ENCODE measurements at regions not wholly inside any gene's neighbourhood (a gene's known extent, or its start where the extent isn't known, plus 50 kb on each side); places are given as distances from the start of the nearest gene placed in this dataset.
A peak's percentile ranks its signal among the peaks of the same experiment; 100 is the strongest.

DNA sequence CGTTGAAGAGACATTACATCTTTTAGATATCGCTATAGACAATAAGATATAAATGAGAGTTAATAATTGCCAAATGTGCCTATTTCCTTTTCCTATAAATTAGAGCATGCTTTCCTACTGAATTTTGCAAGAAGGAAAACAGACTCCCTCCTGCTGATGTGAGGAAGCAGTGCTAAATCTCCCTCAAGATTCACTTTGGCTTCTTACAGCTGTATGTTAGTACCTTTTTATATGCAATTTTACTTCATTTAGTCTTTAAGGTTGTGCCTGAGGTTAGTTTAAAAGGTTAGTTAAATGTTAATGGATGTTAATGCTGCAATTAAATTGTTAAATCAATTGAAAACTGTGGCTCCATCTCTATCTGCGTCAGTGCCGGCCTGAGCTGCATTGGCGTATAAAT, 728.8 kb downstream of the NR2F2 start:
- no peaks in the 10 kb centered on the region for H3K27me3 Mint-ChIP-seq (ENCODE audit: unreplicated experiment)
- DNase-seq, result no peak
- no peak overlapping the region for H3K27ac Mint-ChIP-seq (ENCODE audit: unreplicated experiment)
- H3K4me3 Mint-ChIP-seq (ENCODE audit: unreplicated experiment), result no peak overlapping the region
- H3K9me3 Mint-ChIP-seq (ENCODE audit: unreplicated experiment), result no peaks in the 10 kb centered on the region
- H3K4me1 Mint-ChIP-seq (ENCODE audit: low read depth, unreplicated experiment), result no peaks in the 10 kb centered on the region
- H3K36me3 Mint-ChIP-seq (ENCODE audit: unreplicated experiment), result no peaks in the 10 kb centered on the region
- TF ChIP-seq, protein P1, sequence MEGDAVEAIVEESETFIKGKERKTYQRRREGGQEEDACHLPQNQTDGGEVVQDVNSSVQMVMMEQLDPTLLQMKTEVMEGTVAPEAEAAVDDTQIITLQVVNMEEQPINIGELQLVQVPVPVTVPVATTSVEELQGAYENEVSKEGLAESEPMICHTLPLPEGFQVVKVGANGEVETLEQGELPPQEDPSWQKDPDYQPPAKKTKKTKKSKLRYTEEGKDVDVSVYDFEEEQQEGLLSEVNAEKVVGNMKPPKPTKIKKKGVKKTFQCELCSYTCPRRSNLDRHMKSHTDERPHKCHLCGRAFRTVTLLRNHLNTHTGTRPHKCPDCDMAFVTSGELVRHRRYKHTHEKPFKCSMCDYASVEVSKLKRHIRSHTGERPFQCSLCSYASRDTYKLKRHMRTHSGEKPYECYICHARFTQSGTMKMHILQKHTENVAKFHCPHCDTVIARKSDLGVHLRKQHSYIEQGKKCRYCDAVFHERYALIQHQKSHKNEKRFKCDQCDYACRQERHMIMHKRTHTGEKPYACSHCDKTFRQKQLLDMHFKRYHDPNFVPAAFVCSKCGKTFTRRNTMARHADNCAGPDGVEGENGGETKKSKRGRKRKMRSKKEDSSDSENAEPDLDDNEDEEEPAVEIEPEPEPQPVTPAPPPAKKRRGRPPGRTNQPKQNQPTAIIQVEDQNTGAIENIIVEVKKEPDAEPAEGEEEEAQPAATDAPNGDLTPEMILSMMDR (IDR thresholded peaks at IDR 0.05; ENCODE audit: partially characterized antibody, unreplicated experiment), result no peak

DNA sequence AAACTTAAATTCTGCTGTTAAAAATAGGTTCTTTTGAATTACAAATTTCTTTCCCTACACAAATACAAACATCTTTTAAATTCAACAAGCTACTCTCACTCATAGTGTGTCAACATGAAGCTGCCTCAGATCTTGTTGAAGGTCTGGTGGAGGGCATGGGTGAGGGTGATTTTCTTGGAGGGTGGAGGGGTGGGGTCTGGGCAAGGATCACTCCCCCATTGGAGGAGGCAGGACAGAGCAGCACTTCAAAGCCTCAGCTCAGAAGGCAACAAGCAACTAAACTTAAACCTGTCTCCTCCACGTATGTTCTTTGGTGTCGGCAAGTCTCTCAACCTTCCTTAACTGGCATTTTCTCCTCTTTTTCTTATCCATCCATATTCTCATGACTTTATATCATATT, 730.9 kb downstream of the NR2F2 start:
- Mint-ChIP-seq H3K4me3 (ENCODE audit: unreplicated experiment) (no peak overlapping the region), H3K9me3 (ENCODE audit: unreplicated experiment) (no peaks in the 10 kb centered on the region), H3K27ac (ENCODE audit: unreplicated experiment) (no peak overlapping the region), H3K27me3 (ENCODE audit: unreplicated experiment) (no peaks in the 10 kb centered on the region), H3K36me3 (ENCODE audit: unreplicated experiment) (no peaks in the 10 kb centered on the region), H3K4me1 (ENCODE audit: low read depth, unreplicated experiment) (no peaks in the 10 kb centered on the region)
- DNase-seq, result no peak
- TF ChIP-seq, protein P1 (IDR thresholded peaks at IDR 0.05; ENCODE audit: partially characterized antibody, unreplicated experiment), result no peak

DNA sequence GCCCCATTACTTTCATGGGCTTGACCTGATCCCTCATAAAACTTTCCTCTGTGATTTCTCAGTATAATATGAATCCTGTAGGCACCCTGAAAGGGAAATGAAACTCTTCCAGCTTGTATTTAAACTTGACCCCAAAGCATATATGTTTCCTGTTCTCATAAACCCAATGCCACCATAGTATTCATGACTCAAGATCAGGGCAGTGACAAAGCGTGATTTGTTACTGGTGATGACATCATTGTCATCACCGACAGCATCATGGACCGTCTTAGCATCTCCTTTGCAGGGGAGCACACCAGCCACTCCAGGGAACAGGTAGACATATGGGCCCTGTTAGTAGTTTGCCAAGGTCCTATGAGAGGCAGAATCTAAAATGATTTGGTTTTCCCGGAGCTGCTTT, 741.2 kb downstream of the NR2F2 start:
- no peak overlapping the region for H3K4me3 Mint-ChIP-seq (ENCODE audit: unreplicated experiment)
- no peaks in the 10 kb centered on the region for H3K9me3 Mint-ChIP-seq (ENCODE audit: unreplicated experiment)
- TF ChIP-seq, protein P1 (IDR thresholded peaks at IDR 0.05; ENCODE audit: partially characterized antibody, unreplicated experiment), result no peak
- no peak for DNase-seq
- no peaks in the 10 kb centered on the region for H3K36me3 Mint-ChIP-seq (ENCODE audit: unreplicated experiment)
- no peaks in the 10 kb centered on the region for H3K27me3 Mint-ChIP-seq (ENCODE audit: unreplicated experiment)
- H3K27ac Mint-ChIP-seq (ENCODE audit: unreplicated experiment), result peak overlapping the region; percentile 19
- peaks cover 17% of the 10 kb centered on the region for H3K4me1 Mint-ChIP-seq (ENCODE audit: low read depth, unreplicated experiment)

DNA sequence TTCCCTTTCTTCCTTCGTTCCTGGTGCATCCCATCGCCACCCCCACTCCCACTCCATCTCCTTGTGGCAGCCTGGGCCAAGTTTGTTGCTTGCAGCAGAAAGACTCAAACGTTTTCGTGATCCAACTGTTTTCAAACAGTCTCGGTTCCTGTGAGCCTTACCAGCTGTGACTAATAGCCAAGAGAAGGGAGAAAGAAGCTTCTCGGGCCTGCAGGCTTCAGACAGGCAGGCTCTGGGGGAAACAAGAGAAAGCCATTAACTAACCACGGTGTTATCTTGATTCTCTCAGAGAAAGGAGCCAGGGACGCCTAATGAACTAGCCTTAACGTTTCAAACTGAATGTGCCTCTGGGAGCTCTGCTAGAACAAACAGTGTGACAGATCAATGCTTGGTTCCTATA, 742.0 kb downstream of the NR2F2 start:
- no peaks in the 10 kb centered on the region for H3K36me3 Mint-ChIP-seq (ENCODE audit: unreplicated experiment)
- H3K27me3 Mint-ChIP-seq (ENCODE audit: unreplicated experiment), result no peaks in the 10 kb centered on the region
- peak overlapping the region; percentile 80 for H3K27ac Mint-ChIP-seq (ENCODE audit: unreplicated experiment)
- peak; percentile 26 for DNase-seq
- H3K9me3 Mint-ChIP-seq (ENCODE audit: unreplicated experiment), result no peaks in the 10 kb centered on the region
- peak overlapping the region; percentile 50 for H3K4me3 Mint-ChIP-seq (ENCODE audit: unreplicated experiment)
- TF ChIP-seq, protein P1 (IDR thresholded peaks at IDR 0.05; ENCODE audit: partially characterized antibody, unreplicated experiment), result no peak
- H3K4me1 Mint-ChIP-seq (ENCODE audit: low read depth, unreplicated experiment), result peaks cover 17% of the 10 kb centered on the region

DNA sequence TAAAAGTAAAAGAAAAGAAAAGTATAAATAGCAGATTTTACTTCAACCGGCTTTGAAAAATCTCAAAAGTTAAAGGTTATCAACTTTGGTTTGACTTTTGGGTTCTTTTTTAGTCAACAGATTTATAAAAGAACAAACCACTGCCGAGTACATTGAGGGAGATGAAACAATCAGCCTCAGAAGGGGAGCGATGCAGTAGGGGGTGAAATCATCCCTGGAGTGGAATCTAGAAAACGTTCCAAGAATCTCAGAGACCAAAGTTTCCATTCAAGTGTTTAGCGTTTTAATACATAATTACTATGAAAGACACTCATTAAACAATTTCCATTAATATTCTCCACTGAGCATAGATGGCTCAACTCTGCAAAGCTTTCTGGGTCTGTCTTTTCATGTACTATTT, 745.5 kb downstream of the NR2F2 start:
- H3K4me1 Mint-ChIP-seq (ENCODE audit: low read depth, unreplicated experiment), result peaks cover 22% of the 10 kb centered on the region
- H3K27ac Mint-ChIP-seq (ENCODE audit: unreplicated experiment), result no peak overlapping the region
- H3K27me3 Mint-ChIP-seq (ENCODE audit: unreplicated experiment), result no peaks in the 10 kb centered on the region
- H3K9me3 Mint-ChIP-seq (ENCODE audit: unreplicated experiment), result no peaks in the 10 kb centered on the region
- no peak for DNase-seq
- H3K36me3 Mint-ChIP-seq (ENCODE audit: unreplicated experiment), result no peaks in the 10 kb centered on the region
- no peak overlapping the region for H3K4me3 Mint-ChIP-seq (ENCODE audit: unreplicated experiment)
- TF ChIP-seq, protein P1 (IDR thresholded peaks at IDR 0.05; ENCODE audit: partially characterized antibody, unreplicated experiment), result no peak

All from glutamatergic neuron (in vitro differentiated cells).